ES-I3 (cell line): ENCODE measurements at regions not wholly inside any gene's neighbourhood (a gene's known extent, or its start where the extent isn't known, plus 50 kb on each side); places are given as distances from the start of the nearest gene placed in this dataset.

Source experiments
- H3K36me3 ChIP-seq: 2 replicates; pipeline ENCODE4 v1.6.1; 2013; ENCODE audit warnings: mild to moderate bottlenecking, low read length, control low read depth, moderate library complexity; ENCODE audit not compliant: insufficient read depth
- H3K4me1 ChIP-seq: 2 replicates; pipeline ENCODE4 v1.6.1; 2013; ENCODE audit warnings: mild to moderate bottlenecking, control low read depth, low read length; ENCODE audit not compliant: insufficient read depth
- H3K9ac ChIP-seq: 2 replicates; pipeline ENCODE4 v1.6.1; 2013; ENCODE audit warnings: low read depth, mild to moderate bottlenecking, low read length, moderate library complexity
- H3K9me3 ChIP-seq: 2 replicates; pipeline ENCODE4 v1.6.1; 2013; ENCODE audit warnings: mild to moderate bottlenecking, low read length, moderate library complexity; ENCODE audit not compliant: control insufficient read depth, insufficient read depth

DNA sequence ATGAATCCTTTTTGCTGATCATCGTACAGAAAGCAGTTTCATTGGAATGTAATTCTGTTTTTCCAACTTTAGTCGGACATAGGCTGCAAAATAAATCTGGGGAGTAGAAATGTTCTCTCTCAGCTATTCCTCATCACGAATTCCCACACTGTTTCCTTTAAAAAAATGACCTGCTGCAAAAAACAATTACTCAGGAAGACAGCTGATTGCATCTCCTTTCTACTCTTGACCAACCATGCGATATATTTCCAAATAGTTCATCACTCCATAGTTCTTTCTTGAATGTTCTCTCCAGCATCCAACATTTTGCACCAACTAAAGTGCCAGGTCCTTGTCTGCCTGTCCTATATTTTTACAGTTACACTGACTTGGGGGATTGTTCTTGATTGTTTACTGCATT is 96.4 kb downstream of the S1PR1 start:
- Histone ChIP-seq H3K36me3 (no peaks in the 10 kb centered on the region), H3K4me1 (no peaks in the 10 kb centered on the region), H3K9me3 (no peaks in the 10 kb centered on the region), H3K9ac (no peak overlapping the region)

DNA sequence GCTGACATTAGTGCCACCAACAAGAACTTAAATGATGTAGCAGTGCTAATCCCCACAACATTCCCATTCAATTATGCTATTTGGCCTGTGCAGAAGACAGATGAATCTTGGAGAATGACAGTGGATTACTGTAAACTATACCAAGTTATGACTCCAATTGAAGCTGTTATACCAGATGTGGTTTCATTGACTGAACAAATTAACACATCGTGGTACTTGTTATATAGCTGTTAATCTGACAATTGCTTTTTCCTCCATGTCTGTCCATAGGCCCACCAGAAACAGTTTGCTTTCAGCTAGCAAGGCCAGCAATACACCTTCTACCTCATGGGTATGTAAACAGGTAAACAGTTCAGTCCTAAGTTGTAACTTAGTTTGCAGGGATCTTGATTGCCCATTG is 101.1 kb downstream of the S1PR1 start:
- Histone ChIP-seq H3K9ac (no peak overlapping the region), H3K9me3 (no peaks in the 10 kb centered on the region), H3K36me3 (no peaks in the 10 kb centered on the region), H3K4me1 (no peaks in the 10 kb centered on the region)

GRCh38 chr1:101338714-101339430 is 102.1 kb downstream of the S1PR1 start:
- no peaks in the 10 kb centered on the region for H3K36me3 ChIP-seq
- H3K9me3 ChIP-seq, result no peaks in the 10 kb centered on the region
- H3K4me1 ChIP-seq, result no peaks in the 10 kb centered on the region
- no peak overlapping the region for H3K9ac ChIP-seq

- no peaks in the 10 kb centered on the region for H3K36me3 ChIP-seq
- no peaks in the 10 kb centered on the region for H3K4me1 ChIP-seq
- H3K9me3 ChIP-seq, result no peaks in the 10 kb centered on the region
- no peak overlapping the region for H3K9ac ChIP-seq
These were observed 107.9 kb downstream of the S1PR1 start for GRCh38 chr1:101344745-101345144.

GRCh38 chr1:101346419-101346818 is 109.6 kb downstream of the S1PR1 start:
- H3K9me3 ChIP-seq, result no peaks in the 10 kb centered on the region; the same call in 1 of the 2 replicates
- no peaks in the 10 kb centered on the region for H3K36me3 ChIP-seq
- no peak overlapping the region for H3K9ac ChIP-seq
- H3K4me1 ChIP-seq, result no peaks in the 10 kb centered on the region

- no peaks in the 10 kb centered on the region for H3K36me3 ChIP-seq
- no peaks in the 10 kb centered on the region for H3K4me1 ChIP-seq
- H3K9ac ChIP-seq, result no peak overlapping the region
- H3K9me3 ChIP-seq, result no peaks in the 10 kb centered on the region
These were observed 119.2 kb downstream of the S1PR1 start for GRCh38 chr1:101356013-101356412.

DNA sequence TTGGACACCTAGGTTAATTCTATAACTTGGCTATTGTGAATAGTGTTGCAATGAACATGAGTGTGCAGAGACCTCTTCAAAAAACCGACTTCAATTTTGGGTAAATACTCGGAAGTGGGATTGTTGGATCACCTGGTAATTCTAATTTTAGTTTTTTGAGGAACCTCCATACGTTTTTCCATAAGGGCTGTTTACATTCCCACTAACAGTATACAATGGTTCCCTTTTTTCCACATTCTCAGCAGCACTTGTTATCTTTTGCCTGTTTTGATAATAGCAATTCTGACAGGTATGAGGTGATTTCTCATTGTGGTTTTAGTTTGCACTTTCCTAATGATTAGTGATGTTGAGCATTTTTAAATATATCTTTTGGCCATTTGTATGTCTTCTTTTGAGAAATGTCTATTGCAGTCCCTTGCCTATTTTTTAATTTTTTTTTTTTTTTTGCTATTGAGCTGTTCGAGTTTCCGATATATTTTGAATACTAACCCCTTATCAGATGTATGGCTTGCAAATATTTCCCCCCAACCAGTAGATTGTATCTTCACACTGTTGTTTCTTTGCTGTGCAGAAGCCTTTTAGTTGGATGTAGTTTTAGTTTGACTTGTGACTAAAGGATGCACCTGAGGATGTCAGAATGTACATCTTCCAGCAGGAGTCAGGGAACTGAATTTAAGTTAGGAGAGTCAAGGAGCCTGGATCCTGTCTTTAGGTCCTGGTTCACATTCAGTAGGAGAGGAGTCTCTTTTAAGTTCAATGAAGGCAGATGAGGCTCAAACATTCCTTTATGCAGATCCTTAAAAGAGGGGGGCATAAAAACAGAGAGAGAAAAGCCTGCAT is 120.0 kb downstream of the S1PR1 start:
- Histone ChIP-seq H3K4me1 (no peaks in the 10 kb centered on the region), H3K9ac (no peak overlapping the region), H3K36me3 (no peaks in the 10 kb centered on the region), H3K9me3 (no peaks in the 10 kb centered on the region)

DNA sequence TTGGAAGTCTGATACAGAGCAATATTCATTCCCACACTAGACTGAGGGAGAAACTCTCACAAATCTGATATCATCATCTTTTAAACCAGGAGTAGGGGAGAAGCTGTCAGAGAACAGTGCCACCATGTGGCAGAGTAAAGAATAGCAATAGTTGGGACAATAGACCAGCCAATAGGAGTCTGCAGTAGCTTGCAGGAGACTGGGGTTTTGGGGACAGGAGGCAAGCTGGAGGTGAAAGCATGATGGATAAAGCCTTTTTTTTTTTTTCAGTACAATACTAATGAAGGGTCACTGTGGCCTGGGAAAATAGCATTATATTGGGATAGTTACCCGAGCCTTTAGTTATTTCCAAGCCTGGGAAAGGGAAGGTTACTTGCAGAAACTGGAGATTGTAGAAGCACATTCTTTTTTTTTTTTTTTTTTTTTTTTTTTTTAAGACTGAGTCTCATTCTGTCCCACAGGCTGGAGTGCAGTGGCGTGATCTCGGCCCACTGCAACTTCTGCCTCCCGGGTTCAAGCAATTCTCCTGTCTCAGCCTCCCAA is 120.7 kb downstream of the S1PR1 start:
- Histone ChIP-seq H3K9ac (no peak overlapping the region), H3K9me3 (no peaks in the 10 kb centered on the region), H3K4me1 (no peaks in the 10 kb centered on the region), H3K36me3 (no peaks in the 10 kb centered on the region)

DNA sequence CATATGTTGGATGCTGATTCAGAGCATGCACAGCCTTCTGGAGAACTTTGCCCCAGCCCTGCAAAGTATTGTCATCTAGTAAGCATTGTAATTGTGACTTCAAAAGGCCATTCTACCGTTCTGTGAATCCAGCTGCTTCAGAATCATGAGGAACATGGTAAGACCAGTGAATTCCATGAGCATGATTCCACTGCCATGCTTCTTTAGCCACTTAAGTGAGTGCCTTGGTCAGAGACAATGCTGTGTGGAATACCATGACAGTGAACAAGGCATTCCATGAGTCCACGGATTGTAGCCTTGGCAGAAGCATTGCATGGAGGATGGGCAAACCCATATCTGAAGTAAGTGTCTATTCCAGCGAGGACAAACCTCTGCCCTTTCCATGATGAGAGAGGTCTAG is 123.7 kb downstream of the S1PR1 start:
- no peaks in the 10 kb centered on the region for H3K4me1 ChIP-seq
- no peaks in the 10 kb centered on the region for H3K9me3 ChIP-seq
- no peak overlapping the region for H3K9ac ChIP-seq
- no peaks in the 10 kb centered on the region for H3K36me3 ChIP-seq

DNA sequence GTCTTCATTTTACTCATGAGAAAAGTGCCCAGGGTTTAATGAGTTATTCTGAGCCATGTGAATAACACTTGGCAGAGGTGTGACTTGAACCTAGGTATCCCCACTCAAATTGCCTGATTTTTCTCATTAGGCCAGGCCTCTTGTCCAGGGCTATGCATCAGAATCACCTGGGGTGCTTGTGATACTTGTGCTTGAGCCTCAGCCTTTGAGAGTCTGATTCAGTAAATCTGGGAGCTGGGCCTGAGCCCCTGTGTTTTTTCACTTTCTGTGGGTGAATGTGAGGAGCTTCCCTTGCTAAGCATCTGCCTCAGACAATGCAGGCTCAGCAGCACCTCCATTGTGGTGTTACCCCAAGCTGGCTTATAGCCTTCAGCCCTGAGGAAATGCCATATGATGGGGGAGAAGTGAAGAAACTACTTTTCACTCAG is 127.1 kb downstream of the S1PR1 start:
- Histone ChIP-seq H3K36me3 (no peaks in the 10 kb centered on the region), H3K9me3 (no peaks in the 10 kb centered on the region), H3K9ac (no peak overlapping the region), H3K4me1 (no peaks in the 10 kb centered on the region)

DNA sequence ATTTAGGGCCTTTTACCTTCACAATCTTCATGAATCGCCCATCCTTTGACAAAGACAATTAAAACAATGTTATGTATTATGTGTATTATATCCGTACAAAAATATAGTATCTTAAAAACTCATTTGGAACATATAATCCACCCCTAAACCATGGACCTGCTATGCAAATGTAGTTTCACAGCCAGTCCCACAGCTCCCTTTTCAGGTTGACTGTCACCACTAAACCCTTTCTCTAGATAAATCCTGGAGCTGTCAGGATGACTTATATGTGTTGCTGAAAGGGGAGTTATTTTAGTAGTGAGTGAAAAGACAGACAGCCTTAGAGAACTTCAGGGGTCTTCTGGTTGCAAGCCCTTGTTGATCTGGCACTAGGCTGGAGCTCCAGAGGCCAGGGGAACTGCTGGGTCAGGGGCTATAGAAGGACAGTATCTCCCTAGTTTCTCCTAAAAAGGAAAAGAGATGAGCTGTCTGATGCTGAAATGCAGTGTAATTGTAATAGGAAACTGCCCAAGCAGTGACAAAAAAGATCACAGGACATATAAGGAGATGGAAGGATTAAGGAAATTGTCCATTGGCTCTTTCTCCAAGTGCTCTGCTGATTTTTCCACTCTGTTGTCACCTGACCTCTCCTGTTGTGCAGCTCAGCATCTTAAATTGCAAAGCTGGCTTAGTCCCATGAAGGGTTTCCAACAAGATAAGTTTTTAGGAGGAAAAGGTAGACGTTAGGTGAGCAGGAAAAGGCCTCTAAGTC is 127.7 kb downstream of the S1PR1 start:
- no peaks in the 10 kb centered on the region for H3K4me1 ChIP-seq
- H3K9me3 ChIP-seq, result no peaks in the 10 kb centered on the region
- H3K9ac ChIP-seq, result no peak overlapping the region
- no peaks in the 10 kb centered on the region for H3K36me3 ChIP-seq

DNA sequence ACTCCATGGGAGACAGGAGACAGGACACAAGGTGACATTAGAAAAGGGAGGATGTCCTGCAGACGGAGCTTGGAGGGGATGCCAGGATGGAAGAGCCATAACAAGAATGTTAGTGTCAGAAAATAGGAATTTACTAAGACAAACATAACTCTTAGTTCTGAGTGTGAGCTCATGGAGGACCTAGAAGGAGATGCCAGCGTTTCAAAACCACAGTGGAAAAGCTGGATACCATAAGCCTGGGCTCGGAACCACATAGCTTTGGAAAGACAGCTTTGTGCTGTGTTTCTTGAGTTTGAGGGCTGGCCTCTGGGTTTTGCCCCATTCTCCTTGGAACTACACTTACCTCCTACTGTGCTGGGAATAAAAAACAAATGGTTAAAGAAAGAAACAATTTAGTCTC is 128.4 kb downstream of the S1PR1 start:
- Histone ChIP-seq H3K9me3 (no peaks in the 10 kb centered on the region), H3K9ac (no peak overlapping the region), H3K4me1 (no peaks in the 10 kb centered on the region), H3K36me3 (no peaks in the 10 kb centered on the region)

- no peaks in the 10 kb centered on the region for H3K4me1 ChIP-seq
These were observed 129.1 kb downstream of the S1PR1 start for GRCh38 chr1:101365878-101366277.

GRCh38 chr1:101366513-101367215 is 129.8 kb downstream of the S1PR1 start:
- Histone ChIP-seq H3K4me1 (no peaks in the 10 kb centered on the region), H3K9ac (no peak overlapping the region), H3K36me3 (no peaks in the 10 kb centered on the region), H3K9me3 (no peaks in the 10 kb centered on the region)

More at GRCh38 chr1:101365878-101366277, 129.1 kb downstream of the S1PR1 start:
- no peaks in the 10 kb centered on the region for H3K9me3 ChIP-seq
- no peaks in the 10 kb centered on the region for H3K36me3 ChIP-seq
- H3K9ac ChIP-seq, result no peak overlapping the region
